HCT116 (cell line): ENCODE measurements at regions not wholly inside any gene's neighbourhood (a gene's known extent, or its start where the extent isn't known, plus 50 kb on each side); places are given as distances from the start of the nearest gene placed in this dataset.

Experiments
- ATAC-seq: fragments of 200-7000 bp; cut with Tn5 transposase; 2 replicates; pipeline ENCODE4 v1.9.1; 2020; ENCODE audit warnings: mild to moderate bottlenecking, moderate library complexity
- BruUV-seq: library from RNA; stranded (reverse); fragments of 400-500 nt; replicated peaks from 2 replicates; lab custom pipeline; 2021; lab: Mats Ljungman, UMichigan
- CTCF ChIA-PET: fragments of 300-600 bp; sonication (Branson Sonifier 250); formaldehyde crosslinking; loops from one replicate; lab custom pipeline; 2021; ENCODE audit warnings: antibody characterized with exemption; lab: Charles Lee
- POLR2A ChIA-PET: fragments of 300-600, 350-600 bp; sonication (Branson Sonifier 250); formaldehyde crosslinking; loops from one replicate; lab custom pipeline; 2021; ENCODE audit warnings: antibody characterized with exemption; lab: Charles Lee
- RAD21 ChIA-PET, 2 experiments: fragments of 300-600 bp; sonication (Branson Sonifier 250); formaldehyde crosslinking; loops; one replicate each; lab custom pipeline; 2023; ENCODE audit warnings: low total read pairs in 2 of 2; ENCODE audit not compliant: uncharacterized antibody in 2 of 2, unreplicated experiment in 2 of 2, low non-redundant PET in 1 of 2; lab: Charles Lee
- DNase-seq: peaks from one replicate; pipeline ENCODE4 v3.0.0-alpha.2; 2010; ENCODE audit warnings: low read depth, low spot score
- H2AFZ ChIP-seq: fragments of 200-600 bp; shearing (Covaris generic), sonication (generic); 2 replicates; pipeline ENCODE4 v1.6.1; 2017; ENCODE audit warnings: low read depth, mixed run types, mixed read lengths, antibody characterized with exemption, low read length; ENCODE audit not compliant: poor library complexity, severe bottlenecking
- H3K27ac ChIP-seq: 2 replicates; pipeline ENCODE4 v1.5.1; 2012; ENCODE audit warnings: low read depth, low read length
- H3K27me3 ChIP-seq: fragments of 200-600 bp; sonication (generic); 2 replicates; pipeline ENCODE4 v1.6.1; 2016; ENCODE audit warnings: mixed run types, low read length, mixed read lengths; ENCODE audit not compliant: insufficient read depth
- H3K36me3 ChIP-seq, 2 experiments: fragments of 200-500 bp in 1 of 2; fragments of 200-600 bp in 1 of 2; sonication (Bioruptor generic) in 1 of 2; sonication (generic) in 1 of 2; 2 replicates each; pipeline versions ENCODE4 v1.5.1 to v1.6.1; 2014 to 2016; ENCODE audit warnings: low read length in 2 of 2, inconsistent platforms in 1 of 2, mixed read lengths in 1 of 2, mixed run types in 1 of 2; ENCODE audit not compliant: insufficient read depth in 2 of 2, control insufficient read depth in 1 of 2
- H3K4me1 ChIP-seq, 2 experiments: fragments of 200-600 bp in 1 of 2; sonication (generic) in 1 of 2; 2 replicates each; pipeline versions ENCODE4 v1.5.1 to v1.6.1; 2012 to 2017; ENCODE audit warnings: low read length in 2 of 2, inconsistent platforms in 1 of 2, mild to moderate bottlenecking in 1 of 2, mixed read lengths in 1 of 2, mixed run types in 1 of 2, moderate library complexity in 1 of 2; ENCODE audit not compliant: insufficient read depth in 2 of 2, control insufficient read depth in 1 of 2
- H3K4me2 ChIP-seq: fragments of 200-600 bp; sonication (generic); 2 replicates; pipeline ENCODE4 v1.6.1; 2017; ENCODE audit warnings: mixed run types, low read length, mixed read lengths
- H3K4me3 ChIP-seq, 2 experiments: fragments of 200-600 bp in 1 of 2; sonication (generic) in 1 of 2; replicated peaks in 1 of 2; 2 replicates each; pipeline ENCODE4 v1.5.1; 2011 to 2016; ENCODE audit warnings: low read length in 2 of 2, control low read depth in 1 of 2, low read depth in 1 of 2, mild to moderate bottlenecking in 1 of 2, mixed read lengths in 1 of 2, mixed run types in 1 of 2
- H3K79me2 ChIP-seq: fragments of 200-600 bp; sonication (generic); 2 replicates; pipeline ENCODE4 v1.6.1; 2017; ENCODE audit warnings: mild to moderate bottlenecking, mixed run types, low read length, moderate library complexity, mixed read lengths; ENCODE audit not compliant: insufficient read depth
- H3K9ac ChIP-seq: fragments of 200-600 bp; sonication (generic); 2 replicates; pipeline ENCODE4 v1.6.1; 2016; ENCODE audit warnings: low read length, mixed read lengths
- H3K9me2 ChIP-seq: fragments of 200-600 bp; sonication (generic), shearing (Covaris generic); 2 replicates; pipeline ENCODE4 v1.6.1; 2017; ENCODE audit warnings: mixed run types, mild to moderate bottlenecking, moderate library complexity; ENCODE audit not compliant: insufficient read depth
- H3K9me3 ChIP-seq, 2 experiments: fragments of 200-500 bp in 1 of 2; fragments of 200-600 bp in 1 of 2; sonication (Bioruptor generic) in 1 of 2; sonication (generic) in 1 of 2; 2 replicates each; pipeline ENCODE4 v1.6.1; 2014 to 2017; ENCODE audit warnings: low read length in 2 of 2, mixed read lengths in 2 of 2, inconsistent platforms in 1 of 2, low read depth in 1 of 2, mild to moderate bottlenecking in 1 of 2, mixed run types in 1 of 2, moderate library complexity in 1 of 2; ENCODE audit not compliant: control insufficient read depth in 1 of 2, insufficient read depth in 1 of 2
- H4K20me1 ChIP-seq: fragments of 200-600 bp; sonication (generic), shearing (Covaris generic); 2 replicates; pipeline ENCODE4 v1.6.1; 2017; ENCODE audit warnings: mixed run types, mild to moderate bottlenecking, moderate library complexity; ENCODE audit not compliant: insufficient read depth
- ATF3 ChIP-seq: IDR thresholded peaks from 2 replicates; pipeline ENCODE4 v1.6.1; 2012
- CBX3 ChIP-seq: IDR thresholded peaks from 2 replicates; pipeline ENCODE4 v1.6.1; 2012; ENCODE audit warnings: low read depth
- ELF1 ChIP-seq: IDR thresholded peaks from 2 replicates; pipeline ENCODE4 v1.6.1; 2012; ENCODE audit warnings: low read depth, borderline replicate concordance
- EZH2 ChIP-seq: fragments of 200-600 bp; sonication (generic); IDR thresholded peaks from 2 replicates; pipeline ENCODE4 v1.6.1; 2017; ENCODE audit warnings: antibody characterized with exemption, mixed run types
- EZH2phosphoT487 ChIP-seq: fragments of 200-600 bp; IDR thresholded peaks from 2 replicates; pipeline ENCODE4 v1.6.1; 2018; ENCODE audit warnings: antibody characterized with exemption, borderline replicate concordance
- FOSL1 ChIP-seq: IDR thresholded peaks from 2 replicates; pipeline ENCODE4 v1.6.1; 2012; ENCODE audit warnings: low read depth
- JUND ChIP-seq: IDR thresholded peaks from 2 replicates; pipeline ENCODE4 v1.6.1; 2012
- POLR2A ChIP-seq: IDR thresholded peaks from 2 replicates; pipeline ENCODE4 v1.7.0; 2011; ENCODE audit warnings: borderline replicate concordance; ENCODE audit not compliant: insufficient read depth, insufficient read length; ENCODE audit errors: extremely low read depth
- POLR2AphosphoS5 ChIP-seq: IDR thresholded peaks from 2 replicates; pipeline ENCODE4 v1.6.1; 2011; ENCODE audit warnings: mild to moderate bottlenecking, low read depth, low read length, moderate library complexity
- SIN3A ChIP-seq: IDR thresholded peaks from 2 replicates; pipeline ENCODE4 v1.6.1; 2012; ENCODE audit warnings: low read depth
- YY1 ChIP-seq: IDR thresholded peaks from 2 replicates; pipeline ENCODE4 v1.6.1; 2011; ENCODE audit warnings: low read length, low read depth, moderate library complexity, mild to moderate bottlenecking; ENCODE audit not compliant: insufficient replicate concordance; ENCODE audit errors: extremely low read depth
- ZNF274 ChIP-seq: fragments of 200-500 bp; sonication (Bioruptor generic); IDR thresholded peaks from 2 replicates; pipeline ENCODE4 v1.6.1; 2014; ENCODE audit warnings: mild to moderate bottlenecking, low read depth, low read length, inconsistent platforms
- intact Hi-C: fragments of 100-400 bp; cut with micrococcal nuclease; formaldehyde crosslinking; loops from 2 replicates; pipeline ENCODE4 v1.10.0; 2022

- no peak overlapping the region for H2AFZ ChIP-seq
- peaks cover 12% of the 10 kb centered on the region; the same call in 1 of the 2 replicates for H3K27me3 ChIP-seq
- H4K20me1 ChIP-seq: no peaks in the 10 kb centered on the region
- ATAC-seq (no peak), DNase-seq (no peak)
- no peak overlapping the region for H3K9ac ChIP-seq
- ChIA-PET POLR2A (no interaction called here), CTCF (no interaction called here), RAD21 (no interaction called here)
- H3K4me3 ChIP-seq: no peak overlapping the region
- H3K79me2 ChIP-seq: no peaks in the 10 kb centered on the region
- H3K9me2 ChIP-seq: no peaks in the 10 kb centered on the region
- H3K36me3 ChIP-seq: no peaks in the 10 kb centered on the region
- peaks cover 0 to 9% of the 10 kb centered on the region in 2 experiments; a peak in 1 of 4 replicates for H3K4me1 ChIP-seq
- intact Hi-C loops: no loop called here
- H3K4me2 ChIP-seq: no peak overlapping the region
- BruUV-seq: no TSS peak
- H3K9me3 ChIP-seq: no peaks in the 10 kb centered on the region
- TF ChIP-seq POLR2A (no peak), ATF3 (no peak), CBX3 (no peak), EZH2phosphoT487 (no peak), ELF1 (no peak), FOSL1 (no peak), SIN3A (no peak), POLR2AphosphoS5 (no peak), ZNF274 (no peak)
- H3K27ac ChIP-seq: no peak overlapping the region
Measured at GRCh38 chr3:194998417-194998816, 272.5 kb downstream of the XXYLT1 start.

DNA sequence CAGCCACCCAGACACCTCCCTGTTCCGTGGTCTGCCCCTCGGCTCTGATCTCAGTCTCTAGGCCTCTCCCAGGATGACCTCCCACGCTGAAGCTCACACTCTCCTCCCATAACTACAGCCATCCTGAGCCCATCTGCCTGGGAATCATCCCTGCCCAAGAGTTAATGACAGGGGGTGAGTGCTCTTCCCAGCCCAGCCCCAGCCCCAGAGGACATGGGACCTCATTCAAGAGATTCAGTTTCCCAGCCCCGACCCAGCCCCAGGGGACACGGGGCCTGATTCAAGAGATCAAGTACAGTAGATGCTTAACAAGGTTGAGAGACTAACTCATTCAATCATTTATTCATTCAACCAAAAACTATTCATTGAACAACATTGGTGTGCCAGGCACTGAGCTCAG is 272.0 kb downstream of the XXYLT1 start:
- H3K9me3 ChIP-seq: no peaks in the 10 kb centered on the region
- H3K27ac ChIP-seq: no peak overlapping the region
- no peak for TF ChIP-seq YY1
- TF ChIP-seq EZH2: no peak
- TF ChIP-seq JUND: no peak
- no peak for TF ChIP-seq POLR2A
- ChIA-PET POLR2A (no interaction called here), CTCF (no interaction called here), RAD21 (no interaction called here)
- H2AFZ ChIP-seq: no peak overlapping the region
- BruUV-seq: no TSS peak
- H3K9ac ChIP-seq: no peak overlapping the region
- H3K27me3 ChIP-seq: peaks cover 15% of the 10 kb centered on the region; the same call in 1 of the 2 replicates
- peaks cover 0 to 9% of the 10 kb centered on the region in 2 experiments; a peak in 1 of 4 replicates for H3K4me1 ChIP-seq
- H3K4me2 ChIP-seq: no peak overlapping the region
- intact Hi-C loops: no loop called here
- H3K79me2 ChIP-seq: no peaks in the 10 kb centered on the region
- DNase-seq: no peak
- no peaks in the 10 kb centered on the region for H3K36me3 ChIP-seq
- no peaks in the 10 kb centered on the region for H4K20me1 ChIP-seq
- ATAC-seq: no peak
- no peak overlapping the region for H3K4me3 ChIP-seq
- H3K9me2 ChIP-seq: no peaks in the 10 kb centered on the region
